ENCODE measurements at regions not wholly inside any gene's neighbourhood (a gene's known extent, or its start where the extent isn't known, plus 50 kb on each side); places are given as distances from the start of the nearest gene placed in this dataset.

DNA sequence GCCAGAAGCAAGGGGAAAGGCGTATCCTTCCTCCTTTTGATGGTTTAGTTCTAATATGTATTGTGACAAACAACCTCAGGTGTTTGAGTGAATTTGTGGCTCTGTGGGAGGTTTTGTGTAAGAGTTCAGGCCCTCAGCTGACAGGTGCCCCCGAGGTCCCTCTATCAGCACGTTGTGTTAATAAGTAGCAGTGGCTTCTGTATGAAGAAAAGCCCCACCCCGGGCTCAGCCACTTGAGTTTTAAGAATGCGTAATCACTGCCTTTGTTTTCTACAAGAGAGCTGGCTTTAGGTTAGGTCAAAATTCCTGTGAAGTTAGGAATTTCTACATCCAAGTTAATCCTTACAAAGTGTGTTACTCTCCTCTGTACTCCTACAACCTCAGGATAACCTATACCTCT lies 92.4 kb upstream of the PGBD5 start:
- Histone ChIP-seq H3K9me3 (ENCODE audit: insufficient read depth, low read length, severe bottlenecking) (no peaks in the 10 kb centered on the region), H3K9ac (ENCODE audit: low read depth, low read length) (no peak overlapping the region), H4K20me1 (ENCODE audit: insufficient read depth, low read length) (no peaks in the 10 kb centered on the region), H3K79me2 (ENCODE audit: insufficient read depth, low read length) (no peaks in the 10 kb centered on the region), H3K4me3 (ENCODE audit: low read depth in 1 of 2, low read length in 2 of 2) (no peak overlapping the region), H2AFZ (ENCODE audit: low read depth, low read length) (no peak overlapping the region), H3K4me1 (ENCODE audit: insufficient read depth, low read length) (no peaks in the 10 kb centered on the region), H3K4me2 (ENCODE audit: insufficient read depth, low read length) (no peak overlapping the region), H3K27ac (ENCODE audit: low read length) (no peak overlapping the region), H3K27me3 (ENCODE audit: insufficient read depth, low read length, poor library complexity) (peaks cover 2% of the 10 kb centered on the region), H3K36me3 (ENCODE audit: insufficient read depth, low read length) (no peaks in the 10 kb centered on the region)
- no peak for ATAC-seq (ENCODE audit: insufficient read depth, low read depth)
- TF ChIP-seq EZH2 (IDR thresholded peaks at IDR 0.05; ENCODE audit: borderline replicate concordance, low read depth, low read length, severe bottlenecking): no peak
- TF ChIP-seq, protein P1, sequence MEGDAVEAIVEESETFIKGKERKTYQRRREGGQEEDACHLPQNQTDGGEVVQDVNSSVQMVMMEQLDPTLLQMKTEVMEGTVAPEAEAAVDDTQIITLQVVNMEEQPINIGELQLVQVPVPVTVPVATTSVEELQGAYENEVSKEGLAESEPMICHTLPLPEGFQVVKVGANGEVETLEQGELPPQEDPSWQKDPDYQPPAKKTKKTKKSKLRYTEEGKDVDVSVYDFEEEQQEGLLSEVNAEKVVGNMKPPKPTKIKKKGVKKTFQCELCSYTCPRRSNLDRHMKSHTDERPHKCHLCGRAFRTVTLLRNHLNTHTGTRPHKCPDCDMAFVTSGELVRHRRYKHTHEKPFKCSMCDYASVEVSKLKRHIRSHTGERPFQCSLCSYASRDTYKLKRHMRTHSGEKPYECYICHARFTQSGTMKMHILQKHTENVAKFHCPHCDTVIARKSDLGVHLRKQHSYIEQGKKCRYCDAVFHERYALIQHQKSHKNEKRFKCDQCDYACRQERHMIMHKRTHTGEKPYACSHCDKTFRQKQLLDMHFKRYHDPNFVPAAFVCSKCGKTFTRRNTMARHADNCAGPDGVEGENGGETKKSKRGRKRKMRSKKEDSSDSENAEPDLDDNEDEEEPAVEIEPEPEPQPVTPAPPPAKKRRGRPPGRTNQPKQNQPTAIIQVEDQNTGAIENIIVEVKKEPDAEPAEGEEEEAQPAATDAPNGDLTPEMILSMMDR (IDR thresholded peaks at IDR 0.05; ENCODE audit: borderline replicate concordance, extremely low read depth, low read length, poor library complexity, severe bottlenecking): no peak
- no peak for DNase-seq

DNA sequence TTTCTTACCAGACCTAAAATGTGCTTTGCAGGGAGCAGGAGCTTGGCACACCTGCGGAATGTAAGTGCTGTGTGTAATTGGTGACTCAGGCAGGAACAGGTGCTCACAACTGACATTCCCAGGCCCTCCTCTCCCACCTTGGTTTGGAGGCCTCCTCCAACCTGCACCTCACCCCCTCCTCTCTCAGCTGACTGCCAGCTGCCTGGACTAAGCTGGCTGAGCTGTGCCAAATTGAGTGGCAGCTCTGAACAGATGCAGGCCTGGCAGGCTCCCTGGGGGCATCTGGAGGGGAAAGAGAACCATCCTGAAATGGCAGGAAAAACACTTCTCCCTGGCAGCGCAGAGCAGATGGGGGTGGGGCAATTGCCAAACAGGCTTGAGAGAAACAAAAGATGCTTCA lies 91.7 kb upstream of the PGBD5 start:
- DNase-seq: no peak
- Histone ChIP-seq H3K4me1 (ENCODE audit: insufficient read depth, low read length) (no peaks in the 10 kb centered on the region), H3K27me3 (ENCODE audit: insufficient read depth, low read length, poor library complexity) (peaks cover 2% of the 10 kb centered on the region)

DNA sequence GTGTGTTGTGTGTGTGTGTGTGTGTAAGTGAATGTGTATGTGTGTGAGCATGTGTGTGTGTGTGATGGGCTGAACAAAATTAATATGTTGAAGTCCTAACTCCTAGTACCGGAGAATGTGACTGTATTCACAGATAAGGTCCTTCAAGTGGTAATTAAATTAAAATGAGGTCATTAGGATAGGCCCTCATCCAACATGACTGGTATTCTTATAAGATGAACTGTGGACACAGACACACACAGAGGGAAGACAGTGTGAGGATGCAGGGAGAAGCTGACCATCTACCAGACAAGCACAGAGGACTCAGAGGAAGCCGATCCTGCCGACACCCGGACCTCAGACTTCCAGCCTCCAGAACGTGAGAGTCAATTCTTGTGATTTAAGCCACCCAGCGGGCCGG lies 91.2 kb upstream of the PGBD5 start:
- no peaks in the 10 kb centered on the region for H3K79me2 ChIP-seq (ENCODE audit: insufficient read depth, low read length)
- DNase-seq (no peak), ATAC-seq (ENCODE audit: insufficient read depth, low read depth) (no peak)
- TF ChIP-seq EZH2 (IDR thresholded peaks at IDR 0.05; ENCODE audit: borderline replicate concordance, low read depth, low read length, severe bottlenecking): no peak
- TF ChIP-seq, protein P1 (IDR thresholded peaks at IDR 0.05; ENCODE audit: borderline replicate concordance, extremely low read depth, low read length, poor library complexity, severe bottlenecking): no peak
- no peaks in the 10 kb centered on the region for H3K36me3 ChIP-seq (ENCODE audit: insufficient read depth, low read length)
- H3K27ac ChIP-seq (ENCODE audit: low read length): no peak overlapping the region
- H2AFZ ChIP-seq (ENCODE audit: low read depth, low read length): no peak overlapping the region
- H3K9ac ChIP-seq (ENCODE audit: low read depth, low read length): no peak overlapping the region
- H3K4me2 ChIP-seq (ENCODE audit: insufficient read depth, low read length): no peak overlapping the region
- H3K4me1 ChIP-seq (ENCODE audit: insufficient read depth, low read length): no peaks in the 10 kb centered on the region
- peaks cover 2% of the 10 kb centered on the region for H3K27me3 ChIP-seq (ENCODE audit: insufficient read depth, low read length, poor library complexity)
- no peaks in the 10 kb centered on the region for H3K9me3 ChIP-seq (ENCODE audit: insufficient read depth, low read length, severe bottlenecking)
- H4K20me1 ChIP-seq (ENCODE audit: insufficient read depth, low read length): no peaks in the 10 kb centered on the region
- H3K4me3 ChIP-seq (ENCODE audit: low read depth in 1 of 2, low read length in 2 of 2): no peak overlapping the region

More for the DNA sequence above, 91.7 kb upstream of the PGBD5 start:
- TF ChIP-seq, protein P1 (IDR thresholded peaks at IDR 0.05; ENCODE audit: borderline replicate concordance, extremely low read depth, low read length, poor library complexity, severe bottlenecking): no peak
- no peak for TF ChIP-seq EZH2 (IDR thresholded peaks at IDR 0.05; ENCODE audit: borderline replicate concordance, low read depth, low read length, severe bottlenecking)
- no peak overlapping the region for H3K4me3 ChIP-seq (ENCODE audit: low read depth in 1 of 2, low read length in 2 of 2)
- ATAC-seq (ENCODE audit: insufficient read depth, low read depth): no peak
- H3K4me2 ChIP-seq (ENCODE audit: insufficient read depth, low read length): no peak overlapping the region
- H3K9me3 ChIP-seq (ENCODE audit: insufficient read depth, low read length, severe bottlenecking): no peaks in the 10 kb centered on the region
- no peaks in the 10 kb centered on the region for H3K79me2 ChIP-seq (ENCODE audit: insufficient read depth, low read length)
- no peaks in the 10 kb centered on the region for H3K36me3 ChIP-seq (ENCODE audit: insufficient read depth, low read length)
- no peaks in the 10 kb centered on the region for H4K20me1 ChIP-seq (ENCODE audit: insufficient read depth, low read length)
- H3K27ac ChIP-seq (ENCODE audit: low read length): no peak overlapping the region
- H2AFZ ChIP-seq (ENCODE audit: low read depth, low read length): no peak overlapping the region
- no peak overlapping the region for H3K9ac ChIP-seq (ENCODE audit: low read depth, low read length)

DNA sequence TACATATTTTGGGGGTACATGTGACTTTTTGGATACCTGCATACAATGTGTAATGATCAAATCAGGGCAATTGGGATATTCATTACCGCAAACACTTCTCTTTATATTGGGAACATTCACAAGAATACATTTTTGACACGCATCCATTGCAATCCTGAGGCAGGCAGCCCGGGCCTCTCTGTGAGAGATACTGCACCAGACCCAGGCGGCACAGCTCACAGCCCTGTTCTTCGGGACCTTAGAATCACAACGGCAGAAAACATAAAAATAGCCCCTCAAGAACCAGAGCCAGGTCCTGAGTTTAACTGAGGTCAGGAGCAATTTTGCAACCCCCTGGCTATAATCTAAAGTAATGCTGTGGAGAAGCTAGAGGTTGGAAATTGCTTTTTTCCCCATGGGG lies 90.8 kb upstream of the PGBD5 start:
- H3K9ac ChIP-seq (ENCODE audit: low read depth, low read length): no peak overlapping the region
- TF ChIP-seq, protein P1 (IDR thresholded peaks at IDR 0.05; ENCODE audit: borderline replicate concordance, extremely low read depth, low read length, poor library complexity, severe bottlenecking): no peak
- no peak for TF ChIP-seq EZH2 (IDR thresholded peaks at IDR 0.05; ENCODE audit: borderline replicate concordance, low read depth, low read length, severe bottlenecking)
- H3K27me3 ChIP-seq (ENCODE audit: insufficient read depth, low read length, poor library complexity): peaks cover 2% of the 10 kb centered on the region
- no peak overlapping the region for H3K4me3 ChIP-seq (ENCODE audit: low read depth in 1 of 2, low read length in 2 of 2)
- ATAC-seq (ENCODE audit: insufficient read depth, low read depth): no peak
- no peaks in the 10 kb centered on the region for H3K36me3 ChIP-seq (ENCODE audit: insufficient read depth, low read length)
- H2AFZ ChIP-seq (ENCODE audit: low read depth, low read length): no peak overlapping the region
- no peaks in the 10 kb centered on the region for H4K20me1 ChIP-seq (ENCODE audit: insufficient read depth, low read length)
- H3K9me3 ChIP-seq (ENCODE audit: insufficient read depth, low read length, severe bottlenecking): no peaks in the 10 kb centered on the region
- H3K27ac ChIP-seq (ENCODE audit: low read length): no peak overlapping the region
- no peak for DNase-seq
- H3K4me1 ChIP-seq (ENCODE audit: insufficient read depth, low read length): no peaks in the 10 kb centered on the region
- no peak overlapping the region for H3K4me2 ChIP-seq (ENCODE audit: insufficient read depth, low read length)
- H3K79me2 ChIP-seq (ENCODE audit: insufficient read depth, low read length): no peaks in the 10 kb centered on the region
